HG03342 (cell line): ENCODE measurements at regions not wholly inside any gene's neighbourhood (a gene's known extent, or its start where the extent isn't known, plus 50 kb on each side); places are given as distances from the start of the nearest gene placed in this dataset.
"Not testable (repeated sequence)": the region's sequence is repeated elsewhere in the genome, so short reads cannot be mapped to it uniquely, and the experiment has no call there.

Experiments
- ATAC-seq: cut with Tn5 transposase; IDR thresholded peaks from one replicate; pipeline ENCODE4 v1.9.1; 2021; ENCODE audit warnings: mild to moderate bottlenecking, moderate library complexity; ENCODE audit not compliant: unreplicated experiment

DNA sequence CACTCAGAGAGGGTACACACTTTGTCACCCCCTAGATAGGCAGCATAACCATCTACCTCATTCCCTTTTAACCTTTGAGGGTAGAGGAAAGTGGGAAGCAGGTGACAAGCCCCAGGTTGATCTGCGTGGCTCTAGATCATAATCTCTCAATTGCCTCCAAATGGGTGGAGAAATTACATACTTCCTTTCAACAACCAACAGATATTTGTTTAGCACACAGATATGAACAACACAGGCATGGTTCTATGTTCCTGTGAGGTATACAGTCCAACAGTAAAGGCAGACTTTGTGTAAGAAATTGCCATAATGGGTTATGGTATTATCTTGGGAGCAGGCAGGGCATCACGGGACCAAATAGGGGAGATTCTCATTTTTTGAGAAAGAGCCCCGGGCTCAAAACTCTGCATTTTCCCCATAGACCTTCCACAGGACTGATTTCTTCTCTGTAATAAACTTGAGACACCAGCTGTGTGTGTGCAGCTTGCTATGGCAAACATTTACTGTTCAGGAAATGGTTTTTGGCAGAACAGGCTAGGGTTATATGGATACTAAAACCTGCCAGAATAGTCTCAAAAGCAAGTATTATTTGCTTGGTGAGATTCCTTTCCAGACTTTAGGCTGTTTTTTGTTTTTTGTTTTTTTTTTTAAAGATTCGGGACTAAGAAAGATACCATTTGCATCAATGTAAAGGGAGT, 126.2 kb downstream of the CD164 start:
- no peak for ATAC-seq

DNA sequence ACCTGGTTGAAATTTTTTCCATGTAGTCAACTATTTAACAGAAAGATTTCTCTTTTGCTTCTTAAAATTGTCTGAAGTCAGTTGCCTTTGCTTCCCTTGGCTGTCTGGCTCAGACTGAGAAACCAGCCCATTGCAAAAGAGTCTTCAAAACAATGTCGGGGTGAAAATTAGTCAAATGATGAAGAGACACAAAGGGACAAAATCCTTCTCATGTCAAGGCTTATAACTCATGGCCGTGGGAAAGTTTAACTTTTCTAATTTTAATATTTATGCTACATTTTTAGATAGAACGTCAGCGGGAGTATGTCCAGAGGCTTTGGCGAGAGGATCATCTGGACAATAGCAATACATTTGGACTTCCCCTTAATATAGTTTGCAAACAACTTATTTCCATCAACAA, 127.2 kb downstream of the CD164 start:
- ATAC-seq, result no peak

DNA sequence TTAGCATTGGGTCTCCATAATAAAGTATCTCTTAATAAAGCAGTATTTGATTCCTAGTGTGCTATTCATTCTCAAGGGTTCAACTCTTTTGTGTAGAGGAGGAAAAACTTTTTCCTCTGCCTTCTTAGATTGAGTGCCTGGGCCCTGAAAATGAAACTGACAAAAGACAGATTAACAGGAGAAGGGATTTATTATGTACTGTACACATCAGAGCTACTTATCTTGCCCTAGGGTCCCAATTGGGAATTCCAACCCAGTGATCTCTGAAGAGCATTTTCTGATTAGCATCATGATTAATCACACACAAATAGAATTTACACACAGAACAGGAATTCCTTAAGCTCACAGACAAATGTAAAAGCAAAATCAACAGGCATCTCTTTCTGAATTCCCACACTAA, 128.9 kb downstream of the CD164 start:
- no peak for ATAC-seq

DNA sequence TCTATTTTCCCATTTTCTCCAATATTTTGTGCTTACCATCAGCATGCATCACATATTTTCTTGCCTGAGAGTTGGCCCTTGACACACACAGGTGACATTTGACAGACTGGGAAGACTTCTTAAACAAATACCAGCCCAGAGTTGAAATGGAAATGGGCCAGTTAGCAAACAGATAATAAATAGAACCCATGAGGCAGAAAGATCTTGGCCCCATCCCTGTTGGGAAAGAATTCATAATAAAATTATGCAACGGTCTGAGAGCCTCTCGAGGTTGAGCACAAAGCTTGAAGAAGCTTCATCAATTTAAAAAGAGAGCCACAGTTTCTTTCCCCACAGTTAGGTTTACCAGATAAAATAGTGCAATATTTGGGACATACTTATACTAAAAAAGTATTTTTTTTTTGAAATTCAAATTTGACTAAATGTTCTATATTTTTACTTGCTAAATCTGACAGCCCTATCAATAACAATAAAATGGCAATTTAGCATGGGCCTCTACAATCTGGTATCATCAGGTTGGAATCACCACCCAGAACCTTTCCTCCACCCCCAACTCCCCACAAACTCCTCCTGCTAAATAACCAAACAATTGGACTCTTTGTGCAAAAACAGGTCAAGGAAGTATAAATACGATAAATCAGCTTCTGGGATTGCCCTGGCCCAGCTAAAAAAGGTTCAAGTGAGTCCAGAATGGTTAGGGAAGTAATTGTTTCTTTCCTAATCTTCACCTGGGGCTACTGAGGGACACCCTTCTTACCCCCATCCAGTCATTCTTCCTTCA, 129.8 kb downstream of the CD164 start:
- no peak for ATAC-seq

DNA sequence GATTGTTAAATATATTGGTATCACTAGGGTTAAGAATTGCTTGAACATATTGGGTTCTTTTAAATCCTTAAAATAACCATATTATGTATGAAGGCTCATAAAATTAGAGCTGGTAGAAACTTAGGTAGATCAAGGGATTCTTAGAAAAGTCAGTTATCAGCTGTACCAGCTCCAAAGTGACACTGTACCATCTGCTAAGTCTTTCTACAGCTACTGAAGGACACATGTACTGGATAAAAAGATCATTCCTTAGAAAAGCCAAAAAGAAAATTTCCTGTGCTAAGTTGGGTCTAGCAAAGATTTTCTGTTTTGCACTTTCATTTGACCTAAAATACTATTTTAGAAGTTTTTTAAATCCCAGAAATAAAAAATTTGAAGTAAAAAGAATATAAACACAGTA, 130.4 kb downstream of the CD164 start:
- no peak for ATAC-seq

DNA sequence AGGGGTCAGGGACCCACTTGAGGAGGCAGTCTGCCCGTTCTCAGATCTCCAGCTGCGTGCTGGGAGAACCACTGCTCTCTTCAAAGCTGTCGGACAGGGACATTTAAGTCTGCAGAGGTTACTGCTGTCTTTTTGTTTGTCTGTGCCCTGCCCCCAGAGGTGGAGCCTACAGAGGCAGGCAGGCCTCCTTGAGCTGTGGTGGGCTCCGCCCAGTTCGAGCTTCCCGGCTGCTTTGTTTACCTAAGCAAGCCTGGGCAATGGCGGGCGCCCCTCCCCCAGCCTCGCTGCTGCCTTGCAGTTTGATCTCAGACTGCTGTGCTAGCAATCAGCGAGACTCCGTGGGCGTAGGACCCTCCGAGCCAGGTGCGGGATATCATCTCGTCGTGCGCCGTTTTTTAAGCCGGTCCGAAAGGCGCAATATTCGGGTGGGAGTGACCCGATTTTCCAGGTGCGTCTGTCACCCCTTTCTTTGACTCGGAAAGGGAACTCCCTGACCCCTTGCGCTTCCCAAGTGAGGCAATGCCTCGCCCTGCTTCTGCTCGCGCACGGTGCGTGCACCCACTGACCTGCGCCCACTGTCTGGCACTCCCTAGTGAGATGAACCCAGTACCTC, 131.6 kb downstream of the CD164 start:
- not testable (repeated sequence) for ATAC-seq

DNA sequence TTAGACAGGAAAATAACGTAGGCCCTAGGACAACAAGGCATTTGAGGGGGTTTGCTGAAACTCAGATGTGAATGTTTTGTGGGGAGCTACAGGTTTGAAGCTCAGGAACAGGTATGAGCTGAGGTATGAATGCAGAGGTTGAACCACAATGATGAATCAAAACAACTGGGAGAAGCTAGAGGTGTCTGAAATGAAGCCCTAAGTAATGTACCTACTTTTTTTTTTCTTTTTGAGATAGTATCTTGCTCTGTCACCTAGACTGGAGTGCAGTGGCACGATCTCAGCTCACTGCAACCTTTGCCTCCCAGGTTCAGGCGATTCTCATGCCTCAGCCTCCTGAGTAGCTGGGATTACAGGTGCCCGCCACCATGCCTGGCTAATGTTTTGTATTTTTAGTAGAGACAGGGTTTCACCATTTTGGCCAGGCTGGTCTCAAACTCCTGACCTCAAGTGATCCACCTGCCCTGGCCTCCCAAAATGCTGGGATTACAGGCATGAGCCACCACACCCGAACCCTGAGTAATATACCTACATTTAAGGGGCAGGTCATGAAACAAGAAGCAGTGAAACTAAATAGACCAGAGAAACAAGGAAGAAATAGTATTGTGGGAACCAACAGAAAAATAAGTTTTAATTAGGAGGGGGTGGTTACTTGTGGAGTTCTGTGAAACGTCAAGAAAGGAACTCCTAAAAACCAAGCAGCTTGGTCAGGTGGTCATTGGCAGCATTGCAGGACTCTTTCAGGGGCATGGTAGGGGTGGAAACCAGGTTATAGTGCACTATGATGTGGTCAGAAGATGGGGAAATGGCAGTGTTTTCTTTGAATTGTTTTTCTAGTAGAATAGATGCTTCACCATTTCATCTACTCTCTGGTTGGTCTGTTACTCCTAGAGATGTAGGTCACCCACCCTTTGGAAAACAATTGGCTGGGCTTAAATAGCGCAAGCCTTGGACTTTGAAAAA, 138.1 kb downstream of the CD164 start:
- no peak for ATAC-seq

DNA sequence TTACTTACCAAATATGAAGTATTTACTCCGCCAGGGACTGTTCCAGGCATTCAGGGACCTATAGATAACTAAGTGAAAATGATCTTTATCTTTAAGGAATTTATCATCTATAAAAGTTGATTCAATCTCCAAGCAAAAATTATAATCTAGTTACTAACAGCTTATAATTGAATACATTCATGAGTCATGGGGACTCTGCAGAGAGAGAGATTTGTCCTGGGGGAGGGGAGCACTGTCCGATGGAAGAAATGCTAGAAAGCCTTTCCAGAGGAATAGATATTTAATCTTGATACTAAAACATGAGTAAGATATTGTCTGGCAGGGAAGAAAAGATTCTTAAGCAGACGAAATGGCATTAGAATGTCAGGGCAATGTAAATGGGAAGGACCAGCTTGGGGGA, 139.3 kb downstream of the CD164 start:
- ATAC-seq, result no peak

DNA sequence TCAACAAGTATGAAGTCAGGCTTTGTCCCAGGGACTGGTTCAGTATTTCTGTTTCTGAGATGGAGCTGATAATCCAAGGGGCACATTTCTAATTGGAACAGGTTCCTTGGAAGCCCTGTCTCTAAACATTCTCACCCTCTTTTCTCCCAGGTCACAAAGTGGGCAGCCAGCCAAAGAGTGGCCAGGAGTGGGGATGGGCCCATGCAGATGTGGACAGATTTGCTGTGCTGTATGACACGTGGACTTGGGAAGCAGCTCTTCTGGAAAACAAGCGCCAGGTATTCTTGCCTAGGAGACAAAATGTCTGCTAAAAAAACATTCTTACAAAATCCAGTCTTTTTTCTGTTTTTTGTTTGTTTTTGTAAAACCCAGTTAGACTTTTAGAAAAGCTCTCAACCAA, 140.2 kb downstream of the CD164 start:
- ATAC-seq, result no peak

DNA sequence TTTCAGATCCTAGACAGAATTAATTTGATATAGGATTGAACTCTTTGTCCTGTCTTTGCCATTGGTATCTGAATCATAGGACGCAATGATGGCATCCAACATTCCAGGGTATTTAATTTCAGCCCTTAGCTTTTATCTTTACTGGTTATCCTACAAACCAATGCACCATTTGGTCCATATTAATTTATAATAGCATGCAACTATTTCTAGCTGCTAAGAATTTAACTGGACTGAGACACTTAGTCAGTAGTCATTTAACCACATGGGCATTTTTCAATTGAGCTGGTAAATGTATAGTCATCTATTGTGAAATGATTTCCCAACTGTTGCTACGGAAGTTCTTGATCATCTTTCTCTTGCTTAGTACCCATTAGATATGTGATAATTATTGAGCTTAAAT, 141.1 kb downstream of the CD164 start:
- ATAC-seq, result no peak

DNA sequence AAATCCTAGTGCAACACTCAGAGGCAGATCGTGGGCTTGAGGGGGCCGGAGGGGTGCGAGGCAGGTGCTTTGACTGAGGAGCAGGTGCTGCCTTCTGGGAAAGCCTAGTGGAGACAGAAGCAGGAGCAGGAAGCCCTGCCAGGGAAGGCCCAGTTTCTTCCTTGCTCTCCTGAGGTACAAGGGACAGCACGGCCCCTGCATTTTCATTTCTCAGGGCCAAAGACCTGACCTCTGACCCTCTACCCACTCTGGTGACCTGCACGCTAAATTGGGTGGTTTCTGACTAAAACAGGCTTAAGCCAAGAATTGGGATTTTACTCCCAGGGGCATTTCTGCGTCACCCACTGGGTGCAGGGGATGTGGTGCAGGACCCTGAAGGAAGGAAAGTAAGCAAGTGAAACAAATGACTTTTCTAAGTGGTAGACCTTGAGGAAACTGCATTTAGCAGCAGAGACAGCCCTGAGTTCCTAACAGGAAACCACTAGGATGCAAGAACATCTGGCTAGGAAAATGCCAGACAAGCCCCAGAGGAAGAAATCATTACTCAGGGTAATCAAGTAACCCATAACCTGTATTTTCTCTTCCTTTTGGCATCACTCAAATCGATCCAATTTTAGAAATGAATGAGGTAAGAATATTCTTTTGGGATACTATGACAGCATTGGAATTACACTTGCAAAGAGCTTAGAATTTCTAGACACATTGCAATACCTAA, 141.7 kb downstream of the CD164 start:
- no peak for ATAC-seq

DNA sequence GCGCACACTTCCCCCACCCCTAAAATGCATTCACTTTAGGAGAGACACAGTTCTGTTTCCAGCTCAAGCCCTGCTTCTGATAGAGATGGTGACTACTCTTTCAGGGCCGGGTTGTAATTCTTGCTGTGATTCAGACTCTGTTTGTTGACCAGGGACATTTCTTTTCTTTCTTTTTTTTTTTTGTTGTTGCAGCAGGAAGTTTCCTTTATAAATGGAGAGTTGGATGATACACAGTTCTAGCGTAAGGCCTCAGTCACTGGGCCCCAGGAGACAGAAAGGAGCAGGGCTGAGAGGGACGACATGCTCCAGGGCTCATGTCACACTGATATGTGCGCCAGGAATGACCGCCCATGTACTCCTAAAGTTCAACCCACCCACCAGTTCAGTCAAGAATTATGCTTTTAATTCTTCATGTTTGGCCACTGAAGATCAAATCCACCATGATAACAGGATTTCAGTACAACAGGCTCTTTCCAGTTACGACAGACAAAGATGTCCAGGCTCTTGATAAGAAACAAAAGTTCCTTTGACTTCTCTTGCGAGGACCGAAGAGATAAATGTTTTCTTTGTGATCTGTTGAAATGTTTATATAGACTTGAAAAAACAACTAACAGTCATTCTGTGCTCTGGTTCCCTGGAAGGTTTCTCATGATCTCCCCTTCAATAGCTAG, 142.5 kb downstream of the CD164 start:
- ATAC-seq, result no peak

DNA sequence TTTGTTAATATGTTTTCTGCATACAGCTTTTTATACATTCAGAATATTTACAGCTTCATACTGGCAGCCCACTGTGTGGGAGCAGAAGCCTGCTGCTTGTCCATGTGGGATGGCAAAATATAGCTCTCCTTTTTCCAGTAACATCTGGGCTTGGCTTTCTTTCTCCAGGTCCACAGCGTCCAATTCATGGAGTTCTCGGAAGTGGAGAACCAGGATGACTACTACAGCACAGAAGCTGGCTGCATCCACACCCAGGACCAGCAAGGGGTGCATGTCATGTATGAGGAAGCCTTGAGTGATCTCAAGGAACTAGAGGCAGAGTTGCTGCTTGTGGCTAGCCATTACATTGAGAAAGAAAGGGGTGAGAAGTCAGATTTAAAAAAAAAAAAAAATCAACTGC, 143.1 kb downstream of the CD164 start:
- ATAC-seq, result no peak

DNA sequence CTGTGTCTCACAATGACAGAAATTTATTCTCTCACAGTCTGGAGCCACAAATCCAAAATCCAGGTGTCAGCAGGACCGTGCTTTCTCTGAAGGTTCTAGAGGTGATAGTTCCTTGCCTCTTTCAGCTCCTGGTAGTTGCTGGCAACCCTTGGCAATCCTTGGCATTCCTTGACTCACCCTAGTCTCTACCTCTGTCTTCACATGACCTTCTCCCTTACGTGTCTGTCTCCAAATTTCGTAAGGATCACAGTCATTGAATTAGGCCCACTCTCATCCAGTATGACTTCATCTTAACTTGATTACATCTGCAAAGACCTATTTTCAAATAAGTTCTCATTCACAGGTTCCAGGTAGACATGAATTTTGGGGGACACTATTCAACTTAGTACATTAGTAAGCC, 143.1 kb downstream of the CEP57L1 start:
- ATAC-seq, result no peak

DNA sequence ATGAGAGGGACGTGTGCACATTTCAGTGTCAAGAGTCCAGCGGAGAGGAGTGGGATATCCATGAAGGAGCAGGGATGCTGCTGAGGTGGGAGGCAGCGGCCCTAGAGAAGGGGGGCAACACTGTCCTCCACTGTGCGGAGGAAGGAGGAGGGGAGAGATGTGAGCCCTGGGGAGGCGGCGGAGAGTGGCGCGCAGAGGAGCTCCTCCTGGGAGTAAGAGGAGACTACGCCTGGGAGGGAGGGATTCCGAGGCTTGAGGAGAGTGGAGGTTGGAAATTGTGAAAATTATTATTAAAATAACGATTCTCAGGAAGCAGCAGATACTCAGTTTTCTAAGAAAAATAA, 142.7 kb downstream of the CEP57L1 start:
- ATAC-seq, result no peak

DNA sequence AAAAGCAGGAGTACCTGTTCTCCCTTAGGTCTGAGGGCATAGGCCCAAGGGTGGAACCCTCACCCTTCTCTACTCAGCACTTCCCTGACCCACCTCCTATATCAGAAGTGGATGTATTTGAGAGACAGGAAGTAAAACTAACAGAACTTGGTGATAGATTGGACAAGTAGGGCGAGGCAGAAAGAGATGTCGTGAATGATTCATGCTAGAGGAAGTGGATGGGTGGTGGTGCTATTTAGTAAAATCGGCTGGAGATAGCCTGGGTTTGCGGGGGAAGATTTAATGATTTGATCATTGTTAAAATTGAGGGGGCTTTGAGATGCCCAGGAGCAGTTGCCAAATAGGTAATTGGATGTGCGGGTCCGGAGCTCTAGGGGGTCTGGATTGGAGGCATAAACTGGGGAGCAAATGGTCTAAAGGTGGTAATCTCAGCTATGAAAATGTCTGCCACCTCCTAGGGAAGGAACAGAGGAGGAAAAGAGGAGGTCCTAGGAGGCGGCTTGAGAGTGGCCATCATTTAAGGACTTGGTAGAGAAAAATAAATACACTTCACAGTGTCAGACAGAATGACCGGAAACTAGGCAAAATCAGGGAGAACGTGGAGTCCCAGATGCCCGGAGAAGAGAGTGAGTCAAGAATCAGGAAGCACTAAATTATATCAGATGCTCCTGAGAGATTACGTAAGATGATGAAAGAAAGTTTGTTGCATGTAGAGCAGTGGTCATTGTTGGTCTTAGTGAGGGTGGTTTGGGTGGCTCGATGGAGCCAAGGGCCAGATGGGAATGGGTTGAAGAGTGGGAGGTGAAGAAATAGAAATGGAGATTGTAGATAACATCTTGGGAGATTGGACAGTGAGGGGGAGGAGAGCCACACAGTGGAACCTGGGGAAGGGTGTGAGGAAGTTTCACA, 142.0 kb downstream of the CEP57L1 start:
- no peak for ATAC-seq

DNA sequence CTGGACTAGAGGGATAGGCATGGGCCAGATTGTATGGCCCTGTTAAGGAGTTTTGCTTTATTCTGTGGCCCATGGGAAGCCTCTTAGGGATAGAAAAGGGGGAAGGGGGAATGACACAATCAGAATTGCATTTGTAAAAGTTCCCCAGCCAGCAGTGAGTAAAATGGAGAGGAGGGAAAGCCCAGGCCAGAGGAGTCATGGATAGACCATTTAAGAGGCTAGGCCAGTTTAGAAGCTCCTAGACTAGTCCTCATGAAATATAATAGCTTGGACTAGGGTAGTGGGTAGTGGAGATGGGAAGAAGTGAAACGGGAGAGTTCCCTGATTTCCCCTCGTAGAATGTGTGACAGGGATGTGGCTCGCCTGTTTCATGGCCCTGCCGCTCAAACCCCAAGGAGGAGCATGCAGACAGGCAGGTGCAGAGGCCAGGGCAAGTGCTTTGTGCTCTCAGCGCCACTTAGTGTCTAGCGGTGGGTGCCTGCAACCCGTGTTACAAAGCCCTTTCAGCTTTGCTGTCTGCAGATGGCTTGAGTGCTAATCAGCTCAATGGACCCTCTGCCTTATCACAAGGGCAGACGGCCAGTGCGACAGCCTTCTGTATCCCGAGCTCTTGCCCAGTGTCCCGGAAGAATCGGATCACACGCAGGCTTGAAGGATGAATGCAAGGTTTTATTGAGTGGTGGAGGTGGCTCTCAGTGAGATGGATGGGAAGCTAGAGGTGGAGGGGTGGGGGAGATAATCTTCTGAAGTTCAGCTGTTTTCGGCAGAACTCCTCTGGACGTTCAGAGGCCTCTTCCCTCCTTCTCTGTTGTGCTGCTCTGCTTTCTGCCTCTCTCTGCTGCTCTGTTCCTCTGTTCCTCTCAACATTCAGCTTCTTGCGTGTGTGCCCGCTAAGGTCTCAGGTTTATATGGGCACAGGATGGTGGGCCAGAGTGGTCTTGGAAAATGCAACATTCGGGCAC, 141.1 kb downstream of the CEP57L1 start:
- ATAC-seq, result no peak
